Right renal cortex interstitium (tissue), 3 donors: ENCODE measurements at regions not wholly inside any gene's neighbourhood (a gene's known extent, or its start where the extent isn't known, plus 50 kb on each side); places are given as distances from the start of the nearest gene placed in this dataset.
"Not testable (repeated sequence)": the region's sequence is repeated elsewhere in the genome, so short reads cannot be mapped to it uniquely, and the experiment has no call there.

Source experiments
- DNase-seq, 3 donors: peaks; one replicate each; pipeline ENCODE4 v3.0.0-alpha.2; 2013; ENCODE audit warnings: low read depth in 3 of 3, low spot score in 2 of 3

GRCh38 chr6:9373308-9373707, 938.0 kb upstream of the SLC35B3 start:
- DNase-seq, result no peak

GRCh38 chr6:9370480-9370879, 935.1 kb upstream of the SLC35B3 start:
- no peak for DNase-seq

GRCh38 chr6:9365378-9365777, 930.0 kb upstream of the SLC35B3 start:
- no peak for DNase-seq

- DNase-seq, result no peak
Measured at GRCh38 chr6:9361749-9362148, 926.4 kb upstream of the SLC35B3 start.

DNA sequence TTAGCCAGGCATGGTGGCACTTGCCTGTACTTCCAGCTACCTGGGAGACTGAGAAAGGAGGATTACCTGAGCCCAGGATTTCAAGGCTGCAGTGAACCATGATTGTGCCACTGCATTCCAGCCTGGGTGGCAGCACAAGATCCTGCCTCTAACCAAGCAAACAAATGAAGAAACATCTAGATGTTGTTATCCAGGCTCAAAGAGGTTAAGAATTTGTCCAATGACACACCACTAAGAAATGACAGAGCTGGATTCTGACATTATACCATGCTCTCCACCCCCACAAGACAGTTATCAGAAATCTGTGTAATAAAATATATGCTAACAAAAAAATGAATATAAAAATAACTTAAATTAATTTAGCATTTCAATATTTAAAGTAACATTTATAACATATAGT, 925.5 kb upstream of the SLC35B3 start:
- DNase-seq, result no peak

- no peak for DNase-seq
Measured at GRCh38 chr6:9347608-9348007, 912.3 kb upstream of the SLC35B3 start.

GRCh38 chr6:9346923-9347322, 911.6 kb upstream of the SLC35B3 start:
- DNase-seq, result no peak

DNA sequence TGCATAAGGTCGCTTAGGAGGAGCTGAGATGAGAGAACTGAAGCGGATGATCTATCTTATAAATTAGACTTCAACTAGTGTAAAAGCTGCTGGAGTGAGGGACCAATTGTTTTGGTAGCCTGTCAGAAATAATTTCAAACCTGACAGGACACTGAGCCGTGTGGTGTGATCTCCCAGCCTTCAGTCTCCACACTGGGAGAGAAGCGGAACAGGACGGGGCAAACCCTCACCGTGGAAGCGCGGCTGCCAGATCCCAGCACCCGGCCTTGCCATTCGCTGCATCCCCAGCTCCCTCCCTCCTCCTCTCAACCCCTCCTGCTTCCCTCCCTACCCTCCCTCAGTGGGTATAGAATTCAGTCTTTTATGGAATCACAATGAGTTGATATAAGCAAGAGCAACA, 900.1 kb upstream of the SLC35B3 start:
- DNase-seq, result no peak

- no peak for DNase-seq
Measured at GRCh38 chr6:9334979-9335378, 899.6 kb upstream of the SLC35B3 start.

GRCh38 chr6:9332241-9332780, 897.0 kb upstream of the SLC35B3 start:
- DNase-seq, result no peak

- DNase-seq, result no peak
Measured at GRCh38 chr6:9316831-9317230, 881.5 kb upstream of the SLC35B3 start.

GRCh38 chr6:9315966-9316650, 880.8 kb upstream of the SLC35B3 start:
- DNase-seq, result no peak

GRCh38 chr6:9308284-9308683, 872.9 kb upstream of the SLC35B3 start:
- no peak for DNase-seq

GRCh38 chr6:9307786-9308185, 872.4 kb upstream of the SLC35B3 start:
- DNase-seq, result no peak

DNA sequence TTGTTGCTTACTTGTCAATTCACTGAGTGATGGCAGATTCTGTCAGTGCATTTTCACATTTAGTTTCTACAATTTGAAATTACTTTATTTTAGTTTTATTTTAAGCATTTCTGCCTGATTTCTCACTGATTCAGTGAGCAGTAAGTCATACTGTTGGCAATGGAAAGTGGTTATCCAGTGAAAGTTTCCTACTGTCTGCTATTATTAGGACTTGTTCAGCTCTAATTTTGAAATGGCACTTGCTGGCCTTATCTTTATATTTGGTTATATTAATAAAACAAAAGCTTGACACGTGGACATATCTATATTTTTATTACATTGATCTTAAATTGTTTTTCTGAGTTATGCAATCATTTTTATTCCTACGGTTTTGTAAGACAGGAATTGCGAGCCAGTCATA, 871.8 kb upstream of the SLC35B3 start:
- no peak for DNase-seq

GRCh38 chr6:9295644-9296043, 860.3 kb upstream of the SLC35B3 start:
- no peak for DNase-seq

DNA sequence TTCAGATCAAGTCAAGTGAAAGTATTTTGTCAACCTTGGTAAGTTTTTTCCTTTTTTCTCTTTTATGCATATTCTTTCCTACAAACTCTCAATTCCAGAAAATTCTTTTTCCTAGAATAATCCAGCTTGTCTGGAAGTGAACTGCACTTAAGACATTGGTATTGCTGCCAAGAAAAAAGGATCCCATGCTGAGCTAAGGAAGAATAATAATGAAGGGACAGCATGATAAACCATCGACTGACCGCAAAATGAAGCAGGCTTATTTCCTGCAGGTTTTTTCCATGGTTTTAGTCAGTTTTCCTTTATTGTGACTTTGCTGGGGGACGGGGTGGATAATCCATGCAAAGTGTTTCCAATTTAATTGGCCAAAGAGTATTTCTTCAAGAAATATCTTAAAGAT, 857.6 kb upstream of the SLC35B3 start:
- DNase-seq, result no peak

GRCh38 chr6:9290342-9290741, 855.0 kb upstream of the SLC35B3 start:
- not testable (repeated sequence) for DNase-seq

- no peak for DNase-seq
Measured at GRCh38 chr6:9272671-9273070, 837.3 kb upstream of the SLC35B3 start.

- DNase-seq, result no peak
Measured at GRCh38 chr6:9266741-9267140, 831.4 kb upstream of the SLC35B3 start.

DNA sequence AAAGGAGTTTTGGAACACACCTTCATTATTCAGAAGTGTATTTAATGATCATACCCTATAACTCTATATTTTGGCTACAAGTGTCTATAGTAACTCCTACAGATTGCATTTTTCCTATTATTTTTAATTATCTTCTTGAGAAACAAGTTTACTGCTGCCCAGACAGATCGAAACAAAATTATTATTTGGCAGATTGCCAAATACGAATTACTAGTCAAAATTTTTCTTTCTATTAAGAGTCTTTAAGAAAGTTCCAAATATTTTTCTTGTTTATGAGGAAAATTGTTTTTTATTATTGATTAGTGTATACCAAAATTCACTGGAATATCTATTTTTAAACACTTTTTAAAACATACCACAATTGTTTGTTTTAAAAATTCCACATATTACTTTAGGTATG, 821.9 kb upstream of the SLC35B3 start:
- DNase-seq, result no peak

- DNase-seq, result no peak
Measured at GRCh38 chr6:9254251-9254650, 818.9 kb upstream of the SLC35B3 start.

DNA sequence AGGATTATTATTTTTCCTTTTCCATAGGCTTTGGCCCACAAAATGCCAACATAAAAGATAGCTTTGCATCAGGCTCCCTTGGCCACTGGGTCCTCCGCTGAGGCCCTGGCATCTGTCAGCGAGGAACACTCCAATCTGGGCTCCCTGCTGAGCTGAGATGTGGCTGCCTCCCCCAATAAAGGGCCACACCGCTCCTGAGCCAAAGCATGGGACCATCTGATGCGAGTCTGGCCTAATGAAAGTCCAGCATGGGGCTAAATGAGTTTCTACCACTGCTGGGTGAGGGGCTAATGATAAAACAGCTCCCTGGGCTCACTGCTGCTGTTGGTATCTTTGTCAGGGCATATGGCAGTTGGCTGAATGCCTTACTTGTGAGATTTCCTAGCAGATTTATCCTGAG, 817.5 kb upstream of the SLC35B3 start:
- no peak for DNase-seq
